CD4-positive, alpha-beta T cell (primary cell): ENCODE measurements at regions not wholly inside any gene's neighbourhood (a gene's known extent, or its start where the extent isn't known, plus 50 kb on each side); places are given as distances from the start of the nearest gene placed in this dataset.

Source experiments
- ATAC-seq: fragments of 200-7000 bp; cut with Tn5 transposase; one replicate; pipeline ENCODE4 v1.10.0; 2022; ENCODE audit warnings: mild to moderate bottlenecking; ENCODE audit not compliant: poor library complexity
- CTCF ChIA-PET: fragments of 350-600 bp; sonication (Branson Sonifier 250); formaldehyde crosslinking; loops from one replicate; lab custom pipeline; 2021; ENCODE audit warnings: antibody characterized with exemption, inconsistent platforms; lab: Charles Lee
- POLR2A ChIA-PET: fragments of 350-600 bp; sonication (Branson Sonifier 250); formaldehyde crosslinking; loops from one replicate; lab custom pipeline; 2021; ENCODE audit warnings: antibody characterized with exemption, inconsistent platforms; lab: Charles Lee
- DNase-seq, 14 experiments: peaks; one replicate each; pipeline ENCODE4 v3.0.0-alpha.2; 2013 to 2020; ENCODE audit warnings: mixed read lengths in 2 of 14
- H3K27ac ChIP-seq, 2 donors: one replicate each; pipeline versions ENCODE4 v1.5.1 to v1.7.0; 2013; ENCODE audit warnings: low read length in 2 of 2, low read depth in 1 of 2, mild to moderate bottlenecking in 1 of 2
- H3K27me3 ChIP-seq, 2 experiments: 1 replicate in 1 of 2; 2 replicates in 1 of 2; pipeline versions ENCODE4 v1.6.1 to v1.7.0; 2013; ENCODE audit warnings: low read length in 2 of 2, control low read depth in 1 of 2, mild to moderate bottlenecking in 1 of 2, moderate library complexity in 1 of 2; ENCODE audit not compliant: insufficient read depth in 2 of 2, control insufficient read depth in 1 of 2
- H3K36me3 ChIP-seq: one replicate; pipeline ENCODE4 v1.6.1; 2013; ENCODE audit warnings: low read length, control low read depth; ENCODE audit not compliant: insufficient read depth
- H3K4me1 ChIP-seq: one replicate; pipeline ENCODE4 v1.6.1; 2013; ENCODE audit warnings: low read length, control low read depth; ENCODE audit not compliant: insufficient read depth
- H3K4me3 ChIP-seq: one replicate; pipeline ENCODE4 v1.5.1; 2013; ENCODE audit warnings: mild to moderate bottlenecking, low read length, moderate library complexity
- H3K9me3 ChIP-seq, 2 experiments: 1 replicate in 1 of 2; 2 replicates in 1 of 2; pipeline versions ENCODE4 v1.6.1 to v1.7.0; 2013; ENCODE audit warnings: low read length in 2 of 2, mild to moderate bottlenecking in 2 of 2, control low read depth in 1 of 2, moderate library complexity in 1 of 2; ENCODE audit not compliant: control insufficient read depth in 1 of 2, insufficient read depth in 1 of 2
- H3K27ac Mint-ChIP-seq: one replicate; pipeline ENCODE4 v1.8.0; 2020; ENCODE audit warnings: mixed read lengths
- H3K27me3 Mint-ChIP-seq: one replicate; pipeline ENCODE4 v1.8.0; 2021; ENCODE audit warnings: mixed read lengths
- H3K36me3 Mint-ChIP-seq: one replicate; pipeline ENCODE4 v1.8.0; 2021; ENCODE audit warnings: low read depth, mixed read lengths
- H3K4me1 Mint-ChIP-seq: one replicate; pipeline ENCODE4 v1.8.0; 2021; ENCODE audit warnings: low read depth, mixed read lengths
- H3K4me3 Mint-ChIP-seq: one replicate; pipeline ENCODE4 v1.8.0; 2020; ENCODE audit warnings: mild to moderate bottlenecking, mixed read lengths
- H3K9me3 Mint-ChIP-seq: one replicate; pipeline ENCODE4 v1.8.0; 2020; ENCODE audit warnings: mixed read lengths
- CTCF ChIP-seq: fragments of 200-600 bp; IDR thresholded peaks from one replicate; pipeline ENCODE4 v1.8.0; 2022; ENCODE audit warnings: antibody characterized with exemption, mild to moderate bottlenecking
- intact Hi-C, 2 experiments: fragments of 100-400 bp; cut with DNase I in 1 of 2; cut with micrococcal nuclease in 1 of 2; formaldehyde crosslinking; loops; one replicate each; pipeline versions ENCODE4 v1.15.1 to v1.9.0; 2023 to 2025; cut with DNase I, micrococcal nuclease

- no peaks in the 10 kb centered on the region for H3K4me1 ChIP-seq
- ATAC-seq = no peak
- CTCF ChIA-PET = no interaction called here
- no peak overlapping the region for H3K4me3 ChIP-seq
- no peak overlapping the region for H3K27ac ChIP-seq
- peaks cover 0 to 10% of the 10 kb centered on the region in 2 experiments for H3K9me3 ChIP-seq
- Mint-ChIP-seq H3K27ac (no peak overlapping the region), H3K4me3 (no peak overlapping the region), H3K27me3 (no peaks in the 10 kb centered on the region), H3K9me3 (peaks cover 4% of the 10 kb centered on the region), H3K36me3 (no peaks in the 10 kb centered on the region), H3K4me1 (no peaks in the 10 kb centered on the region)
- H3K27me3 ChIP-seq = no peaks in the 10 kb centered on the region
- intact Hi-C loops = no loop called here
- no peaks in the 10 kb centered on the region for H3K36me3 ChIP-seq
- POLR2A ChIA-PET = no interaction called here
- no peak for DNase-seq
- TF ChIP-seq CTCF = no peak
Measured at GRCh38 chr20:55099251-55099650, 623.9 kb downstream of the DOK5 start.

GRCh38 chr20:55097621-55098020 lies 622.2 kb downstream of the DOK5 start:
- POLR2A ChIA-PET = no interaction called here

GRCh38 chr20:55095745-55096400 lies 620.5 kb downstream of the DOK5 start:
- Mint-ChIP-seq H3K4me3 (no peak overlapping the region), H3K9me3 (peaks cover 3% of the 10 kb centered on the region), H3K36me3 (no peaks in the 10 kb centered on the region), H3K27me3 (no peaks in the 10 kb centered on the region), H3K27ac (no peak overlapping the region), H3K4me1 (no peaks in the 10 kb centered on the region)
- no peak for TF ChIP-seq CTCF
- CTCF ChIA-PET = no interaction called here
- DNase-seq (no peak), ATAC-seq (no peak)
- no peaks in the 10 kb centered on the region for H3K4me1 ChIP-seq
- no peaks in the 10 kb centered on the region for H3K36me3 ChIP-seq
- H3K27ac ChIP-seq = no peak overlapping the region
- POLR2A ChIA-PET = no interaction called here
- H3K27me3 ChIP-seq = no peaks in the 10 kb centered on the region
- intact Hi-C loops = no loop called here
- H3K9me3 ChIP-seq = peaks cover 0 to 10% of the 10 kb centered on the region in 2 experiments
- no peak overlapping the region for H3K4me3 ChIP-seq

More at GRCh38 chr20:55097621-55098020, 622.2 kb downstream of the DOK5 start:
- Mint-ChIP-seq H3K4me1 (no peaks in the 10 kb centered on the region), H3K9me3 (peaks cover 5% of the 10 kb centered on the region), H3K36me3 (no peaks in the 10 kb centered on the region), H3K4me3 (no peak overlapping the region), H3K27ac (no peak overlapping the region), H3K27me3 (no peaks in the 10 kb centered on the region)
- H3K4me1 ChIP-seq = no peaks in the 10 kb centered on the region
- intact Hi-C loops = no loop called here
- H3K4me3 ChIP-seq = no peak overlapping the region
- ATAC-seq = no peak
- CTCF ChIA-PET = no interaction called here
- H3K27ac ChIP-seq = no peak overlapping the region
- H3K36me3 ChIP-seq = no peaks in the 10 kb centered on the region
- DNase-seq = no peak
- TF ChIP-seq CTCF = no peak
- H3K27me3 ChIP-seq = no peaks in the 10 kb centered on the region
- peaks cover 0 to 10% of the 10 kb centered on the region in 2 experiments for H3K9me3 ChIP-seq
